Testis (tissue), 2 donors: ENCODE measurements at regions not wholly inside any gene's neighbourhood (a gene's known extent, or its start where the extent isn't known, plus 50 kb on each side); places are given as distances from the start of the nearest gene placed in this dataset.

Experiments
- DNase-seq: peaks from one replicate; pipeline ENCODE4 v3.0.0-alpha.2; 2019
- H3K27ac ChIP-seq, 2 donors: fragments of 200-600 bp; sonication (generic); one replicate each; pipeline ENCODE4 v1.5.1; 2019
- H3K27me3 ChIP-seq: fragments of 200-600 bp; sonication (generic); one replicate; pipeline ENCODE4 v1.5.1; 2019
- H3K36me3 ChIP-seq: fragments of 200-600 bp; sonication (generic); one replicate; pipeline ENCODE4 v1.5.1; 2017; ENCODE audit warnings: low read depth; ENCODE audit errors: missing control alignments
- H3K4me1 ChIP-seq: fragments of 200-600 bp; sonication (generic); one replicate; pipeline ENCODE4 v1.5.1; 2019
- H3K4me3 ChIP-seq, 2 donors: fragments of 200-600 bp; sonication (generic); one replicate each; pipeline ENCODE4 v1.5.1; 2017 to 2019
- H3K9me3 ChIP-seq: fragments of 200-600 bp; sonication (generic); one replicate; pipeline ENCODE4 v1.5.1; 2017
- CTCF ChIP-seq, 3 experiments: fragments of 450-650 bp in 2 of 3; fragments of 200-600 bp in 1 of 3; sonication (generic) in 1 of 3; IDR thresholded peaks; one replicate each; pipeline ENCODE4 v1.5.1; 2016 to 2019; ENCODE audit warnings: antibody characterized with exemption in 3 of 3, mild to moderate bottlenecking in 2 of 3, moderate library complexity in 1 of 3
- POLR2A ChIP-seq: fragments of 450-650 bp; IDR thresholded peaks from one replicate; pipeline ENCODE4 v1.6.1; 2017; ENCODE audit warnings: antibody characterized with exemption, mild to moderate bottlenecking, moderate library complexity
- WGBS, 2 donors: methylation state at CpG; one replicate each; pipeline ENCODE4 v1.1.5; 2018; 5-methylcytosine and 5-hydroxymethylcytosine counted together
- intact Hi-C: fragments of 100-400 bp; cut with DNase I; formaldehyde crosslinking; loops from one replicate; pipeline ENCODE4 v1.15.1; 2023; ENCODE audit warnings: low total_unique reads

- TF ChIP-seq CTCF (IDR thresholded peaks at IDR 0.05): no peak
- no peak for TF ChIP-seq POLR2A
- no peak overlapping the region for H3K27ac ChIP-seq
Measured at GRCh38 chr7:137097111-137097510, 228.7 kb downstream of the CHRM2 start.

GRCh38 chr7:137096607-137097006, 228.2 kb downstream of the CHRM2 start:
- Histone ChIP-seq H3K27ac (no peak overlapping the region), H3K36me3 (no peaks in the 10 kb centered on the region), H3K4me3 (no peak overlapping the region), H3K9me3 (no peaks in the 10 kb centered on the region), H3K27me3 (no peaks in the 10 kb centered on the region), H3K4me1 (no peaks in the 10 kb centered on the region)
- intact Hi-C loops: no loop called here
- no peak for DNase-seq
- no peak for TF ChIP-seq CTCF (IDR thresholded peaks at IDR 0.05)
- TF ChIP-seq POLR2A: no peak
- 57 to 61% methylated on average over 2 of the region's 2 CpGs for WGBS, 2 donors

More at GRCh38 chr7:137097111-137097510, 228.7 kb downstream of the CHRM2 start:
- Histone ChIP-seq H3K4me1 (no peaks in the 10 kb centered on the region), H3K9me3 (no peaks in the 10 kb centered on the region), H3K27me3 (no peaks in the 10 kb centered on the region), H3K4me3 (no peak overlapping the region), H3K36me3 (no peaks in the 10 kb centered on the region)
- DNase-seq: no peak
- intact Hi-C loops: no loop called here
- 44 to 56% methylated on average over 1 of the region's 1 CpG for WGBS, 2 donors

- Histone ChIP-seq H3K36me3 (no peaks in the 10 kb centered on the region), H3K4me1 (no peaks in the 10 kb centered on the region), H3K4me3 (no peak overlapping the region), H3K27ac (no peak overlapping the region), H3K27me3 (no peaks in the 10 kb centered on the region), H3K9me3 (no peaks in the 10 kb centered on the region)
- TF ChIP-seq CTCF (IDR thresholded peaks at IDR 0.05) (no peak), POLR2A (no peak)
- no peak for DNase-seq
- intact Hi-C loops: no loop called here
- WGBS, 2 donors: 93 to 96% methylated on average over 3 of the region's 3 CpGs
Measured at GRCh38 chr7:137093198-137093597, 224.7 kb downstream of the CHRM2 start.

- TF ChIP-seq CTCF (IDR thresholded peaks at IDR 0.05) (no peak), POLR2A (no peak)
- Histone ChIP-seq H3K9me3 (no peaks in the 10 kb centered on the region), H3K27me3 (no peaks in the 10 kb centered on the region), H3K4me1 (no peaks in the 10 kb centered on the region), H3K4me3 (no peak overlapping the region), H3K36me3 (no peaks in the 10 kb centered on the region), H3K27ac (no peak overlapping the region)
- DNase-seq: no peak
- intact Hi-C loops: no loop called here
- WGBS, 2 donors: 66 to 90% methylated on average over 2 of the region's 2 CpGs
Measured at GRCh38 chr7:137091396-137091795, 222.9 kb downstream of the CHRM2 start.

- no peak for DNase-seq
- no peaks in the 10 kb centered on the region for H3K27me3 ChIP-seq
- H3K4me3 ChIP-seq: no peak overlapping the region
- WGBS, 2 donors: 92 to 96% methylated on average over 3 of the region's 3 CpGs
- intact Hi-C loops: no loop called here
- no peak overlapping the region for H3K27ac ChIP-seq
- no peaks in the 10 kb centered on the region for H3K9me3 ChIP-seq
- no peaks in the 10 kb centered on the region for H3K4me1 ChIP-seq
- no peaks in the 10 kb centered on the region for H3K36me3 ChIP-seq
- TF ChIP-seq POLR2A (no peak), CTCF (IDR thresholded peaks at IDR 0.05) (no peak)
Measured at GRCh38 chr7:137086896-137087295, 218.4 kb downstream of the CHRM2 start.
